GM12872 (cell line): ENCODE measurements at regions not wholly inside any gene's neighbourhood (a gene's known extent, or its start where the extent isn't known, plus 50 kb on each side); places are given as distances from the start of the nearest gene placed in this dataset.

Experiments
- TF ChIP-seq, protein P1 (sequence below): IDR thresholded peaks from 3 replicates; pipeline ENCODE4 v1.5.1; 2011; ENCODE audit warnings: low read depth, mild to moderate bottlenecking, low read length, moderate library complexity; ENCODE audit not compliant: insufficient read depth

GRCh38 chr21:38182370-38182985 lies 74.3 kb upstream of the KCNJ15 start:
- TF ChIP-seq, protein P1, sequence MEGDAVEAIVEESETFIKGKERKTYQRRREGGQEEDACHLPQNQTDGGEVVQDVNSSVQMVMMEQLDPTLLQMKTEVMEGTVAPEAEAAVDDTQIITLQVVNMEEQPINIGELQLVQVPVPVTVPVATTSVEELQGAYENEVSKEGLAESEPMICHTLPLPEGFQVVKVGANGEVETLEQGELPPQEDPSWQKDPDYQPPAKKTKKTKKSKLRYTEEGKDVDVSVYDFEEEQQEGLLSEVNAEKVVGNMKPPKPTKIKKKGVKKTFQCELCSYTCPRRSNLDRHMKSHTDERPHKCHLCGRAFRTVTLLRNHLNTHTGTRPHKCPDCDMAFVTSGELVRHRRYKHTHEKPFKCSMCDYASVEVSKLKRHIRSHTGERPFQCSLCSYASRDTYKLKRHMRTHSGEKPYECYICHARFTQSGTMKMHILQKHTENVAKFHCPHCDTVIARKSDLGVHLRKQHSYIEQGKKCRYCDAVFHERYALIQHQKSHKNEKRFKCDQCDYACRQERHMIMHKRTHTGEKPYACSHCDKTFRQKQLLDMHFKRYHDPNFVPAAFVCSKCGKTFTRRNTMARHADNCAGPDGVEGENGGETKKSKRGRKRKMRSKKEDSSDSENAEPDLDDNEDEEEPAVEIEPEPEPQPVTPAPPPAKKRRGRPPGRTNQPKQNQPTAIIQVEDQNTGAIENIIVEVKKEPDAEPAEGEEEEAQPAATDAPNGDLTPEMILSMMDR, result no peak

GRCh38 chr21:38183961-38184360 lies 72.8 kb upstream of the KCNJ15 start:
- TF ChIP-seq, protein P1, result no peak

- TF ChIP-seq, protein P1, result no peak
Measured at GRCh38 chr21:38186661-38187270, 70.0 kb upstream of the KCNJ15 start.

GRCh38 chr21:38188037-38188436 lies 68.8 kb upstream of the KCNJ15 start:
- TF ChIP-seq, protein P1, result no peak

DNA sequence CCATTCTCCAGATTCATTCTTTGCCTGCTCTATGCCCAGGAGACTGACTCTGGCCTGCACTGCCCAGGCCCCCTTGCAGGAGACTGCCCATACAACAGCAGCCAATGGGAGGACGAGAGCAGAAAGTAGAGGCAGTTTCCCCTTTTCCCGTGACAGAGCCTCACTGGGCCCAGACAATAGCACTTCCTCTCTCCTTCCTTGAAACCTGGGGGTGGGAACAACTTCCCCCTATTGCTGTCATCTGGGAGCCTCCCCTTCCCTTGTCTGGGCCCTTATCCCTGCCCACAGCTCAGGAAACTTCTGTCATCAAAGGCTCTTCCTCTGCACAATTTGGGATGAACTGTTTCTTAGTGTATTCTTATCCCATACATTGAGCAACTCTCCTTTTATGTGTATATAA lies 60.8 kb upstream of the KCNJ15 start:
- TF ChIP-seq, protein P1, result no peak

DNA sequence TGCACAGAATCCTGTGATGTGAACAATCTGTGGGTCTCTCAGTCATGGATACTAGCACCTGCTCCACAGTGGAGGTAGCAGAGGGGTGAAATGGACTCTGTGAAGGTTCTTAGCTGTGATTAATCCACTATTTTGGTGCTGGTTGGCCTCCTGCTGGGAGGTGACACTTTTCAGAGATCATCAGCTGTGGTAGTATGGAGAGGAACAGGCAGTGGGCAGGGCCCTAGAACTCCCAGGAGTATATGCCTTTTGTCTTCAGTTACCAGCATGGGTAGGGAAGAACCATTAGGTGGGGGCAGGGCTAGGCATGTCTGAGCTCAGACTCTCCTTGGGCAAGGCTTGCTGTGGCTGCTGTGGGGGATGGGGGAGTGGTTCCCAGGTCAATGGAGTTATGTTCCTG lies 54.0 kb upstream of the KCNJ15 start:
- TF ChIP-seq, protein P1, result no peak

DNA sequence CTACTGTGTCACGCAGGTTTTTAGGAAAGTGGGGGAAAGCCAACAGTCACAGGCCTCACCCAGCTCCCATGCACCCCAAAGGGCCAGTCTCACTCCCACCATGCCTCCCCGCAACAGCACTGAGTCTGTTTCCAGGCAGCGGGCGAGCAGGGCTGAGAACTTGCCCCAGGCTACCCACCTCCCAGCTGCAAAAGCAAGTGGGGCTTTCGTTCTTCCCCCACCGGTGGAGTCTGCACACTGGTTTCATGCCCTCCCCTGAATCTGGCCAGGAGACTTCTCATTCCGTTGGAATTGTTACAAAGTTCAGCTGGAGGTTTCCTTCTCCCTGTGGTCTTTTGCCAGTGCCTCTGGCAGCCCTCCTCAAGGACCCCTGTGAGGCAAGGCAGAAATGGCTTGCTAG lies 53.6 kb upstream of the KCNJ15 start:
- TF ChIP-seq, protein P1, result no peak
